ENCODE measurements at regions not wholly inside any gene's neighbourhood (a gene's known extent, or its start where the extent isn't known, plus 50 kb on each side); places are given as distances from the start of the nearest gene placed in this dataset.

- TF ChIP-seq CTCF (IDR thresholded peaks at IDR 0.05; ENCODE audit: insufficient read depth, low read length, severe bottlenecking): no peak
- Histone ChIP-seq H3K4me3 (ENCODE audit: low read depth, low read length) (no peak overlapping the region), H3K36me3 (ENCODE audit: control insufficient read depth, insufficient read depth, low read length) (no peaks in the 10 kb centered on the region), H3K27me3 (ENCODE audit: control insufficient read depth, insufficient read depth, low read length) (no peaks in the 10 kb centered on the region)
- no peak for FAIRE-seq
- no peak for DNase-seq (ENCODE audit: low read depth)
Measured at GRCh38 chr11:113574586-113574985, 99.4 kb upstream of the DRD2 start.

- Histone ChIP-seq H3K4me3 (ENCODE audit: low read depth, low read length) (no peak overlapping the region), H3K27me3 (ENCODE audit: control insufficient read depth, insufficient read depth, low read length) (no peaks in the 10 kb centered on the region), H3K36me3 (ENCODE audit: control insufficient read depth, insufficient read depth, low read length) (no peaks in the 10 kb centered on the region)
- FAIRE-seq (no peak), DNase-seq (ENCODE audit: low read depth) (no peak)
- TF ChIP-seq CTCF (IDR thresholded peaks at IDR 0.05; ENCODE audit: insufficient read depth, low read length, severe bottlenecking): no peak
Measured at GRCh38 chr11:113574171-113574570, 99.0 kb upstream of the DRD2 start.

GRCh38 chr11:113572136-113572735, 97.0 kb upstream of the DRD2 start:
- DNase-seq (ENCODE audit: low read depth) (no peak), FAIRE-seq (no peak)
- Histone ChIP-seq H3K4me3 (ENCODE audit: low read depth, low read length) (no peak overlapping the region), H3K36me3 (ENCODE audit: control insufficient read depth, insufficient read depth, low read length) (no peaks in the 10 kb centered on the region), H3K27me3 (ENCODE audit: control insufficient read depth, insufficient read depth, low read length) (peaks cover 2% of the 10 kb centered on the region)
- no peak for TF ChIP-seq CTCF (IDR thresholded peaks at IDR 0.05; ENCODE audit: insufficient read depth, low read length, severe bottlenecking)

GRCh38 chr11:113571531-113571930, 96.3 kb upstream of the DRD2 start:
- Histone ChIP-seq H3K4me3 (ENCODE audit: low read depth, low read length) (no peak overlapping the region), H3K27me3 (ENCODE audit: control insufficient read depth, insufficient read depth, low read length) (peaks cover 2% of the 10 kb centered on the region), H3K36me3 (ENCODE audit: control insufficient read depth, insufficient read depth, low read length) (no peaks in the 10 kb centered on the region)
- DNase-seq (ENCODE audit: low read depth) (no peak), FAIRE-seq (no peak)
- no peak for TF ChIP-seq CTCF (IDR thresholded peaks at IDR 0.05; ENCODE audit: insufficient read depth, low read length, severe bottlenecking)

GRCh38 chr11:113570906-113571305, 95.7 kb upstream of the DRD2 start:
- FAIRE-seq (no peak), DNase-seq (ENCODE audit: low read depth) (no peak)
- no peaks in the 10 kb centered on the region for H3K36me3 ChIP-seq (ENCODE audit: control insufficient read depth, insufficient read depth, low read length)
- H3K4me3 ChIP-seq (ENCODE audit: low read depth, low read length): no peak overlapping the region
- peaks cover 2% of the 10 kb centered on the region for H3K27me3 ChIP-seq (ENCODE audit: control insufficient read depth, insufficient read depth, low read length)
- no peak for TF ChIP-seq CTCF (IDR thresholded peaks at IDR 0.05; ENCODE audit: insufficient read depth, low read length, severe bottlenecking)

- FAIRE-seq: no peak
- TF ChIP-seq CTCF (IDR thresholded peaks at IDR 0.05; ENCODE audit: insufficient read depth, low read length, severe bottlenecking): no peak
- DNase-seq (ENCODE audit: low read depth): no peak
- Histone ChIP-seq H3K36me3 (ENCODE audit: control insufficient read depth, insufficient read depth, low read length) (no peaks in the 10 kb centered on the region), H3K27me3 (ENCODE audit: control insufficient read depth, insufficient read depth, low read length) (peaks cover 2% of the 10 kb centered on the region), H3K4me3 (ENCODE audit: low read depth, low read length) (no peak overlapping the region)
Measured at GRCh38 chr11:113569391-113569790, 94.2 kb upstream of the DRD2 start.

Measured in bronchial epithelial cell (primary cell).